HFFc6 (cell line): ENCODE measurements at regions not wholly inside any gene's neighbourhood (a gene's known extent, or its start where the extent isn't known, plus 50 kb on each side); places are given as distances from the start of the nearest gene placed in this dataset.

ENCODE experiments used
- DNase-seq: peaks from one replicate; pipeline ENCODE4 v3.0.0-alpha.2; 2018
- H3K27ac Mint-ChIP-seq: 2 replicates; pipeline ENCODE4 v1.8.0; 2020; ENCODE audit warnings: mild to moderate bottlenecking, mixed read lengths
- H3K27me3 Mint-ChIP-seq: 2 replicates; pipeline ENCODE4 v1.8.0; 2021; ENCODE audit warnings: mild to moderate bottlenecking, moderate library complexity, mixed read lengths; ENCODE audit not compliant: insufficient read depth
- H3K36me3 Mint-ChIP-seq: 2 replicates; pipeline ENCODE4 v1.8.0; 2021; ENCODE audit warnings: low read depth, mixed read lengths
- H3K4me1 Mint-ChIP-seq: 2 replicates; pipeline ENCODE4 v1.8.0; 2020; ENCODE audit warnings: low read depth, mixed read lengths
- H3K4me3 Mint-ChIP-seq: 2 replicates; pipeline ENCODE4 v1.8.0; 2020; ENCODE audit warnings: mild to moderate bottlenecking, moderate library complexity, mixed read lengths
- H3K9me3 Mint-ChIP-seq: 2 replicates; pipeline ENCODE4 v1.8.0; 2020; ENCODE audit warnings: mild to moderate bottlenecking, mixed read lengths
- TF ChIP-seq, protein P1 (sequence below): fragments of 200-600 bp; sonication (generic); IDR thresholded peaks from 2 replicates; pipeline ENCODE4 v1.5.0; 2021; ENCODE audit warnings: antibody characterized with exemption, mild to moderate bottlenecking

DNA sequence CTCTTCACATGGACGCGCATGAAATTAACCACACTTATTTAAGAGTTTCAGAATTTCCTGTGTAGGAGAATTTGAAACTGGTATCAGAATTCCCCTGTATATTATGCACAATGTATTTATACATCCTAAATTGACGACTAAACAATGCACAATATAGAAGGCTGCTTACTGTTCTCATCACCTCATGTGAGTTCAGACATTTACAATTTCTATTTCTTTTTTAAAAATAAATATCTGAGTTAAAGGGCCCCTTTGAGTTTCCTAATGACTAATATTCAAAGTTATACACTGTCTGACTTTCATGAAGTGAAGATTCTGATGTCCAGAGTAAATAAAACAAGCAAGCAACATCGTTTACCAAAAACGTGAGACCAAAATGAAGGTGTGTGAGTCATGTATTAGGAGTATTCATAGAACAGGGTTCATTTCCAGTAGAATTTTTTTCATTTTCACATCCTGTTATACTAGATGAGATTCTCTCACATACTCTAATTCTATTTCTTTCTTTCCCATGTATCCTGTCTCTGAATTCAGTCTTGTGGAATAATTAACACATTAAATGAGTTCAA is 406.2 kb downstream of the NUP35 start:
- TF ChIP-seq, protein P1, sequence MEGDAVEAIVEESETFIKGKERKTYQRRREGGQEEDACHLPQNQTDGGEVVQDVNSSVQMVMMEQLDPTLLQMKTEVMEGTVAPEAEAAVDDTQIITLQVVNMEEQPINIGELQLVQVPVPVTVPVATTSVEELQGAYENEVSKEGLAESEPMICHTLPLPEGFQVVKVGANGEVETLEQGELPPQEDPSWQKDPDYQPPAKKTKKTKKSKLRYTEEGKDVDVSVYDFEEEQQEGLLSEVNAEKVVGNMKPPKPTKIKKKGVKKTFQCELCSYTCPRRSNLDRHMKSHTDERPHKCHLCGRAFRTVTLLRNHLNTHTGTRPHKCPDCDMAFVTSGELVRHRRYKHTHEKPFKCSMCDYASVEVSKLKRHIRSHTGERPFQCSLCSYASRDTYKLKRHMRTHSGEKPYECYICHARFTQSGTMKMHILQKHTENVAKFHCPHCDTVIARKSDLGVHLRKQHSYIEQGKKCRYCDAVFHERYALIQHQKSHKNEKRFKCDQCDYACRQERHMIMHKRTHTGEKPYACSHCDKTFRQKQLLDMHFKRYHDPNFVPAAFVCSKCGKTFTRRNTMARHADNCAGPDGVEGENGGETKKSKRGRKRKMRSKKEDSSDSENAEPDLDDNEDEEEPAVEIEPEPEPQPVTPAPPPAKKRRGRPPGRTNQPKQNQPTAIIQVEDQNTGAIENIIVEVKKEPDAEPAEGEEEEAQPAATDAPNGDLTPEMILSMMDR = no peak
- Mint-ChIP-seq H3K9me3 (peaks cover 18% of the 10 kb centered on the region), H3K4me1 (no peaks in the 10 kb centered on the region), H3K27ac (no peak overlapping the region), H3K36me3 (no peaks in the 10 kb centered on the region), H3K4me3 (no peak overlapping the region), H3K27me3 (no peaks in the 10 kb centered on the region; the same call in 1 of the 2 replicates)
- no peak for DNase-seq

DNA sequence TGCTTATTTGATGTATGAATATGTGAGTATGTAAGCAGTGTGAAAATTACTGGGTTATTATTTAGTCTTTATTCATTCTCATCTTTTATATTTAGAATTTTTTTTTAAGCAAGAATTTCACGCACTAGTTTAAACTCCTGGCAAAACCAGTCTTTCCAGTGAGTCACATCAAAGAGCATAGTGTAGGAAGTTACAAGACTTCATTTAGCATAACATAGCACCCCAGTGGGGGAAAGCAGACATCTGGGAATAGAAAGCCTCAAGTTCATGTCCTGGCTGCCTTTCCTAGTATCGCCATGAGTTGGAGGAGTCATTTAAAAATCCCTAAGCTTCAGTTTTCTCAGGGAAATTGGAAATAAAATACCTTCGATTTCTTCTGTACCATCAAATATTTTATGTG is 408.3 kb downstream of the NUP35 start:
- no peak overlapping the region for H3K27ac Mint-ChIP-seq
- no peaks in the 10 kb centered on the region; the same call in 1 of the 2 replicates for H3K27me3 Mint-ChIP-seq
- H3K4me3 Mint-ChIP-seq = no peak overlapping the region
- H3K9me3 Mint-ChIP-seq = peaks cover 18% of the 10 kb centered on the region
- TF ChIP-seq, protein P1 = no peak
- H3K36me3 Mint-ChIP-seq = no peaks in the 10 kb centered on the region
- H3K4me1 Mint-ChIP-seq = no peaks in the 10 kb centered on the region
- no peak for DNase-seq

DNA sequence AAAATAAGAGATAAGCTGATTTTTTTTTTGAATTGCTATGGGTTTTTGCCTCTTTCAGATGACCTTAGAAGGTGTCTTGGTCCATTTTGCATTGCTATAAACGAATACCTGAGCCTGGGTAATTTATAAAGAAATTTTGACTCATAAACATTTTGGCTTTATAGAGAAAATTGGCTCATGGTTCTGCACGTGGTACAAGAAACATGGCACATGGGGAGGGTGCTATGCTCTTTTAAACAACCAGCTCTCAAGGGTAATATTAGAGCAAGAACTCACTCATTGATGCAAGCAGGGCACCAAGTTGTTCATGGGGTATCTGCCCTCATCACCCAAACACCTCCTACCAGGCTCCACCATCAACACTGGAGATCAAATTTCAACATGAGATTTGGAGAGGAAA is 408.8 kb downstream of the NUP35 start:
- H3K27ac Mint-ChIP-seq = no peak overlapping the region
- H3K4me1 Mint-ChIP-seq = no peaks in the 10 kb centered on the region
- H3K4me3 Mint-ChIP-seq = no peak overlapping the region
- H3K27me3 Mint-ChIP-seq = no peaks in the 10 kb centered on the region; the same call in 1 of the 2 replicates
- H3K9me3 Mint-ChIP-seq = peaks cover 15% of the 10 kb centered on the region
- no peaks in the 10 kb centered on the region for H3K36me3 Mint-ChIP-seq
- DNase-seq = no peak
- TF ChIP-seq, protein P1 = no peak

DNA sequence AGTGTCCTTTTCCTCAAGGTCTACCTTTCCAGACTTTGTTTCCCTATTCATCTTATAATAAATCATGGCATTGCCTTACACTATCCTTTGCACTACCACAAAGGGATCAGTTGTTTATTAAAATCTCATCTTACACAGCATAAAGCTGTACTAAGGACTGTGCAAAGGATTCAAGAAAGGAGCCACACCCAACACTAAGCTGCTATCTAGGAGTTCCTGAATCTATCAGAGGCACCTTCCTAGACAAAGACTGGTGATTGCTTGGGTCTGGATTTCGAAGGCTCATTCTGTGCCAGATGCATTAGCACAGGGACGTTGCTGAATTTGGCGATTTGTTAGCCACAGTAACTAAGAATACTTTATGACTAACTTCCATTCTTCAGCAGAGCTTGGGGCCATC is 412.0 kb downstream of the NUP35 start:
- DNase-seq = no peak
- Mint-ChIP-seq H3K27me3 (no peaks in the 10 kb centered on the region), H3K27ac (no peak overlapping the region), H3K36me3 (no peaks in the 10 kb centered on the region), H3K4me3 (no peak overlapping the region), H3K4me1 (no peaks in the 10 kb centered on the region), H3K9me3 (peaks cover 9% of the 10 kb centered on the region; the same call in 1 of the 2 replicates)
- TF ChIP-seq, protein P1 = no peak

DNA sequence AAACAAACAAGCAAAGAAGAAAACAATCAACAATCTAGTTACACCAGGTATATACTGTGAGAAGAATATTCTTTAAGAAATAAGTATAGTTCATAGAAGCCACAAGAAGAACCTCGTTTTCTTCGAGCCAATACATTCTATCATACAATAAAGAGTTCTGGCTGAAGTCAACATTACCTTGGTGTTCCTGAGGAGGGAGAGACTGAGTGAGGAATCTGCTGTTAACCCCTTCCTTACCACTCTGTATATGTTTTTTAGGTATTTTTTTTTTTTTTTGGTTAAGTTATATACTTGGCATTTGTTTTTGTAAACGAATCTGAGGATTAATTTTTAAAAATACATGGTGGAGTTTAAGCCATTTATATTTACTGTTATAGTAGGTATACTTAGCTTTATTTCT is 412.5 kb downstream of the NUP35 start:
- H3K4me1 Mint-ChIP-seq = no peaks in the 10 kb centered on the region
- H3K36me3 Mint-ChIP-seq = no peaks in the 10 kb centered on the region
- TF ChIP-seq, protein P1 = no peak
- DNase-seq = no peak
- no peak overlapping the region for H3K4me3 Mint-ChIP-seq
- H3K9me3 Mint-ChIP-seq = peaks cover 5% of the 10 kb centered on the region; the same call in 1 of the 2 replicates
- no peak overlapping the region for H3K27ac Mint-ChIP-seq
- H3K27me3 Mint-ChIP-seq = no peaks in the 10 kb centered on the region

DNA sequence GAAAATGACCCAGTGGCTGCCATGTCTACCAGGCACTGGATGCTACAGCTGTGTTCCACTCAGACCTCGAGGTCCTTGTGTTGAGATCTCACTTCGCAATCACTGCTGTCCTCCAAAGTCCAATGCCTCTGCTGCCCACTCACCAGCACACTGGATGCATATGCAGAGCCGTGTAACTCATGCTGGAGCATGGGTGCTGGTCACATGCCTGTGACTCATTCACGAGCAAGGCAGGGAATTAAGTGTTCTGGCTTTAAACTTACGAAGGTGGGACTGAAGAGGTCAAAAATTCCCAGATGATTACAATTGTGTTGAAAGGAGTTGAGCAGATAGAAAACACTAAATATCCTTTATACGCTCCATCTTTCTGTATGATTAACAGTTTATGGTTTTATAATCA is 417.5 kb downstream of the NUP35 start:
- Mint-ChIP-seq H3K4me3 (no peak overlapping the region), H3K9me3 (peaks cover 26% of the 10 kb centered on the region), H3K27ac (no peak overlapping the region), H3K36me3 (no peaks in the 10 kb centered on the region), H3K27me3 (no peaks in the 10 kb centered on the region), H3K4me1 (no peaks in the 10 kb centered on the region)
- DNase-seq = no peak
- TF ChIP-seq, protein P1 = no peak
